MM.1S (cell line): ENCODE measurements at regions not wholly inside any gene's neighbourhood (a gene's known extent, or its start where the extent isn't known, plus 50 kb on each side); places are given as distances from the start of the nearest gene placed in this dataset.

Source experiments
- DNase-seq: peaks from one replicate; pipeline ENCODE4 v3.0.0-alpha.2; 2015
- H2AFZ ChIP-seq: fragments of 300-600 bp; sonication (generic); 2 replicates; pipeline ENCODE4 v1.6.0; 2016; ENCODE audit warnings: antibody characterized with exemption, low read length
- H3F3A ChIP-seq: fragments of 300-600 bp; sonication (generic); 2 replicates; pipeline ENCODE4 v1.6.1; 2016; ENCODE audit warnings: mild to moderate bottlenecking, antibody characterized with exemption, low read length, moderate library complexity, mixed read lengths; ENCODE audit not compliant: insufficient read depth
- H3K27ac ChIP-seq: fragments of 300-600 bp; sonication (generic); 2 replicates; pipeline ENCODE4 v1.5.1; 2016; ENCODE audit warnings: mild to moderate bottlenecking, low read length
- H3K27me3 ChIP-seq: fragments of 300-600 bp; sonication (generic); replicated peaks from 2 replicates; pipeline ENCODE4 v1.6.0; 2016; ENCODE audit warnings: low read length; ENCODE audit not compliant: insufficient read depth
- H3K36me3 ChIP-seq: fragments of 300-600 bp; sonication (generic); replicated peaks from 2 replicates; pipeline ENCODE4 v1.6.1; 2016; ENCODE audit warnings: mild to moderate bottlenecking, low read length, mixed read lengths; ENCODE audit not compliant: insufficient read depth
- H3K4me1 ChIP-seq: fragments of 300-600 bp; sonication (generic); 2 replicates; pipeline ENCODE4 v1.6.1; 2016; ENCODE audit warnings: low read length, mixed read lengths
- H3K4me2 ChIP-seq: fragments of 300-600 bp; sonication (generic); 2 replicates; pipeline ENCODE4 v1.6.0; 2016; ENCODE audit warnings: low read depth, low read length
- H3K4me3 ChIP-seq: fragments of 300-600 bp; sonication (generic); 2 replicates; pipeline ENCODE4 v1.5.1; 2016; ENCODE audit warnings: low read length, mixed read lengths
- H3K79me2 ChIP-seq: fragments of 300-600 bp; sonication (generic); 2 replicates; pipeline ENCODE4 v1.6.1; 2016; ENCODE audit warnings: mixed run types, low read length, mixed read lengths
- H3K9ac ChIP-seq: fragments of 300-600 bp; sonication (generic); 2 replicates; pipeline ENCODE4 v1.6.1; 2016; ENCODE audit warnings: low read length, mixed read lengths
- H3K9me2 ChIP-seq: fragments of 300-600 bp; sonication (generic); replicated peaks from 2 replicates; pipeline ENCODE4 v1.6.1; 2016; ENCODE audit warnings: mild to moderate bottlenecking, low read length, mixed read lengths; ENCODE audit not compliant: insufficient read depth
- H3K9me3 ChIP-seq: fragments of 300-600 bp; sonication (generic); replicated peaks from 2 replicates; pipeline ENCODE4 v1.6.1; 2016; ENCODE audit warnings: mild to moderate bottlenecking, low read length, mixed read lengths; ENCODE audit not compliant: insufficient read depth
- H4K20me1 ChIP-seq: fragments of 300-600 bp; sonication (generic); 2 replicates; pipeline ENCODE4 v1.6.1; 2016; ENCODE audit warnings: mild to moderate bottlenecking, low read length, moderate library complexity, mixed read lengths; ENCODE audit not compliant: insufficient read depth
- EZH2 ChIP-seq: fragments of 300-600 bp; sonication (generic); optimal IDR thresholded peaks from 2 replicates; pipeline ENCODE3; 2017; ENCODE audit warnings: low read depth, mild to moderate bottlenecking, antibody characterized with exemption, low read length, mixed read lengths
- EZH2phosphoT487 ChIP-seq: fragments of 300-600 bp; sonication (generic); IDR thresholded peaks from 2 replicates; pipeline ENCODE4 v1.6.1; 2018; ENCODE audit warnings: antibody characterized with exemption, low read length
- TF ChIP-seq, protein P1 (sequence below): fragments of 300-600 bp; sonication (generic); IDR thresholded peaks from 2 replicates; pipeline ENCODE4 v1.5.1; 2016; ENCODE audit warnings: antibody characterized with exemption, low read length, mixed read lengths

DNA sequence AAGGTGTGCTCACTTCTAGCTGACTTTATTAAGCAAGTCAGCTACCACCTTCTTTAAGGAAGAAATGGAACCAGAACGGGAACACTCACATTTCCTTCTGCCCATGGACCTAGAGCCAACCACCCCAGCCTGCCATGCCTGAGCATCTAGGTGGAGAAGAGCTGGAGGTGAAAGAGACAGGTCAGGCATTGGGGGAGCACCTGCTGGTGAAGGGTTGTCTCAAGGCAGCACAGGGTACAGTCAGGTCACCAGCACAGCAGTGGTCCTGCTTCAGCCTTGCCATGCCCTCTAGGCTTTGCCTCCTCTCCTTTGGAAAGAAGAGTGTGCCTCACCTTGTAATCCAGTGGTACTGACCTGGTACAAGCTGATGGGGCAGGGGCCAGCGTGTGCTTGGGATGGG, 107.9 kb downstream of the KCNF1 start:
- Histone ChIP-seq H3K79me2 (no peaks in the 10 kb centered on the region), H3K4me1 (no peaks in the 10 kb centered on the region), H4K20me1 (no peaks in the 10 kb centered on the region), H3K27ac (no peak overlapping the region), H3K27me3 (no peaks in the 10 kb centered on the region), H2AFZ (no peak overlapping the region), H3K36me3 (no peaks in the 10 kb centered on the region), H3K4me2 (no peak overlapping the region), H3K9ac (no peak overlapping the region), H3F3A (no peaks in the 10 kb centered on the region), H3K4me3 (no peak overlapping the region), H3K9me3 (no peaks in the 10 kb centered on the region), H3K9me2 (no peaks in the 10 kb centered on the region)
- TF ChIP-seq, protein P1, sequence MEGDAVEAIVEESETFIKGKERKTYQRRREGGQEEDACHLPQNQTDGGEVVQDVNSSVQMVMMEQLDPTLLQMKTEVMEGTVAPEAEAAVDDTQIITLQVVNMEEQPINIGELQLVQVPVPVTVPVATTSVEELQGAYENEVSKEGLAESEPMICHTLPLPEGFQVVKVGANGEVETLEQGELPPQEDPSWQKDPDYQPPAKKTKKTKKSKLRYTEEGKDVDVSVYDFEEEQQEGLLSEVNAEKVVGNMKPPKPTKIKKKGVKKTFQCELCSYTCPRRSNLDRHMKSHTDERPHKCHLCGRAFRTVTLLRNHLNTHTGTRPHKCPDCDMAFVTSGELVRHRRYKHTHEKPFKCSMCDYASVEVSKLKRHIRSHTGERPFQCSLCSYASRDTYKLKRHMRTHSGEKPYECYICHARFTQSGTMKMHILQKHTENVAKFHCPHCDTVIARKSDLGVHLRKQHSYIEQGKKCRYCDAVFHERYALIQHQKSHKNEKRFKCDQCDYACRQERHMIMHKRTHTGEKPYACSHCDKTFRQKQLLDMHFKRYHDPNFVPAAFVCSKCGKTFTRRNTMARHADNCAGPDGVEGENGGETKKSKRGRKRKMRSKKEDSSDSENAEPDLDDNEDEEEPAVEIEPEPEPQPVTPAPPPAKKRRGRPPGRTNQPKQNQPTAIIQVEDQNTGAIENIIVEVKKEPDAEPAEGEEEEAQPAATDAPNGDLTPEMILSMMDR, result no peak
- TF ChIP-seq EZH2phosphoT487 (no peak), EZH2 (no peak)
- no peak for DNase-seq

DNA sequence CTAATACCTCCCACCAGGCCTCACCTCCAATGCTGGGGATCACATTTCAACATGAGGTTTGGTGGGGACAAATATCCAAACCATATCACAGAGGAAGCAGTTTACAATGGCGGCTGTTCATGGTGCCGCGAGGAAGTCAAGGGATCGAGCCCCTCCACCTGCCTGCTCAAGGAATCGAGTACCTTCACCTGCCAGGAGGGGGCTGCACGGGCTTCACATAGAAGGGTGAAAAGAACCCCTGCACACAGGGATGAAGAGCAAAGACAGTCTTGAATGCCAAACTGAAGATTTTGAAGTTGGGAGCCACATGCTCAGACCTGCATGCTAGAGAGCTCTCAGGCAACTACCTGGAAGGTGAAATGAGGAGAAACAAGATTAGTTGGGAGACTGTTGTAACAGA, 110.3 kb downstream of the KCNF1 start:
- Histone ChIP-seq H2AFZ (no peak overlapping the region), H3K4me3 (no peak overlapping the region), H4K20me1 (no peaks in the 10 kb centered on the region), H3K36me3 (no peaks in the 10 kb centered on the region), H3K27me3 (no peaks in the 10 kb centered on the region), H3K9me3 (no peaks in the 10 kb centered on the region), H3K9me2 (no peaks in the 10 kb centered on the region), H3K4me1 (no peaks in the 10 kb centered on the region), H3K9ac (no peak overlapping the region), H3K27ac (no peak overlapping the region), H3K79me2 (no peaks in the 10 kb centered on the region), H3K4me2 (no peak overlapping the region), H3F3A (no peaks in the 10 kb centered on the region)
- no peak for DNase-seq
- TF ChIP-seq EZH2 (no peak), EZH2phosphoT487 (no peak)
- TF ChIP-seq, protein P1, result no peak

DNA sequence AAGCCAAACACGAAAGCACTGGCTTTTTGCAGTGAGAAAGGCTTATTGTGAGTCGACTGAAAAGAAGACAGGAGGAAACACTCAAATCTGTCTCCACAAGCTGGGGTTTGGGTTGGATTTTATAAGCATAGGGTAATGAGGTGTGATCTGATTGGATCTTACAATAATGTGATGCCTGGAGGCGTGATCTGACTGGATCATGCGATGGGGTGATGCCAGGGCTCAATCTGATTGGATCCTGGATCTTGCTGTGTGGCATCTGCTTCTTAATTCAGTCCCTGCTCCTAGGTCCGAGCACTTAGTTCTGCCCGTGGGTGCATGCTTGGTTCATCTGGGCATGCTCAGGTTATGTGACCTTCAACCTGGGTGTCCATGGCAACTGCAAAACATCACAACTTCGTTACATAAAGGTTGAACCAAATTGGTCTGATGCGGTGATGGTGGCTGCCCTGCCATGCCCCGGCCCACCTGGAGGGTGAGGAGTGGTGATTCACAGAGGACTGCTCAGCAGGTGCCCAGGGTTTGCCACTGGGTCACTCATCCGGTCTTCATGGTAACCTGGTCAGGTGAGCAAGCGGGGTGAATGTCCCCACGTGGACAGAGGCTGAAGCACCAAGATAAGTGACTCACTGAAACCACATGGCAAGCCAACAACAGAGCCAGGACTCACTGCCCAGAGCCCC, 111.0 kb downstream of the KCNF1 start:
- no peak overlapping the region for H3K4me3 ChIP-seq
- no peak overlapping the region for H3K4me2 ChIP-seq
- H3F3A ChIP-seq, result no peaks in the 10 kb centered on the region
- DNase-seq, result no peak
- no peaks in the 10 kb centered on the region for H3K36me3 ChIP-seq
- no peaks in the 10 kb centered on the region for H3K9me2 ChIP-seq
- H2AFZ ChIP-seq, result no peak overlapping the region
- no peaks in the 10 kb centered on the region for H3K79me2 ChIP-seq
- TF ChIP-seq EZH2phosphoT487 (no peak), EZH2 (no peak)
- H3K9me3 ChIP-seq, result no peaks in the 10 kb centered on the region
- no peak overlapping the region for H3K27ac ChIP-seq
- no peaks in the 10 kb centered on the region for H3K27me3 ChIP-seq
- no peaks in the 10 kb centered on the region for H3K4me1 ChIP-seq
- H4K20me1 ChIP-seq, result no peaks in the 10 kb centered on the region
- H3K9ac ChIP-seq, result no peak overlapping the region
